Cardiac muscle cell (in vitro differentiated cells and primary cell): ENCODE measurements at regions not wholly inside any gene's neighbourhood (a gene's known extent, or its start where the extent isn't known, plus 50 kb on each side); places are given as distances from the start of the nearest gene placed in this dataset.

ENCODE experiments used
- DNase-seq, 2 donors: peaks; one replicate each; pipeline versions ENCODE4 v3.0.0 to v3.0.0-alpha.2; 2010 to 2017; ENCODE audit warnings: low read depth in 1 of 2, low spot score in 1 of 2
- H3K27ac ChIP-seq: fragments of 200-600 bp; sonication (generic); 2 replicates; pipeline ENCODE4 v1.5.1; 2016
- H3K27me3 ChIP-seq: fragments of 200-600 bp; sonication (generic); 2 replicates; pipeline ENCODE4 v1.6.0; 2016; ENCODE audit warnings: control low read depth
- H3K36me3 ChIP-seq: fragments of 200-600 bp; sonication (generic); 2 replicates; pipeline ENCODE4 v1.5.1; 2016; ENCODE audit warnings: control low read depth
- H3K4me1 ChIP-seq: fragments of 200-600 bp; sonication (generic); 2 replicates; pipeline ENCODE4 v1.8.1; 2017; ENCODE audit warnings: low read depth, mild to moderate bottlenecking, mixed run types
- H3K4me3 ChIP-seq: fragments of 200-600 bp; sonication (generic); 2 replicates; pipeline ENCODE4 v1.5.1; 2016; ENCODE audit warnings: mild to moderate bottlenecking
- H3K9me3 ChIP-seq: fragments of 200-600 bp; sonication (generic); 2 replicates; pipeline ENCODE4 v1.5.1; 2017; ENCODE audit warnings: low read depth, mild to moderate bottlenecking, control low read depth
- CTCF ChIP-seq: IDR thresholded peaks from 2 replicates; pipeline ENCODE4 v1.5.1; 2012; ENCODE audit warnings: low read depth, mild to moderate bottlenecking, low read length

- no peak for DNase-seq
- Histone ChIP-seq H3K36me3 (no peaks in the 10 kb centered on the region), H3K4me1 (no peaks in the 10 kb centered on the region), H3K9me3 (no peaks in the 10 kb centered on the region), H3K4me3 (no peak overlapping the region), H3K27ac (no peak overlapping the region), H3K27me3 (no peaks in the 10 kb centered on the region)
- no peak for TF ChIP-seq CTCF
Observed at GRCh38 chr17:68784431-68784830, 170.8 kb downstream of the ABCA8 start.

- Histone ChIP-seq H3K36me3 (no peaks in the 10 kb centered on the region), H3K4me1 (no peaks in the 10 kb centered on the region), H3K9me3 (no peaks in the 10 kb centered on the region), H3K27ac (no peak overlapping the region), H3K27me3 (no peaks in the 10 kb centered on the region), H3K4me3 (no peak overlapping the region)
- no peak for TF ChIP-seq CTCF
- no peak for DNase-seq
Observed at GRCh38 chr17:68783861-68784260, 171.3 kb downstream of the ABCA8 start.

GRCh38 chr17:68782789-68783188, 172.4 kb downstream of the ABCA8 start:
- no peak overlapping the region for H3K4me3 ChIP-seq
- H3K9me3 ChIP-seq = no peaks in the 10 kb centered on the region
- no peaks in the 10 kb centered on the region for H3K27me3 ChIP-seq
- H3K36me3 ChIP-seq = no peaks in the 10 kb centered on the region
- H3K4me1 ChIP-seq = peaks cover 6% of the 10 kb centered on the region
- TF ChIP-seq CTCF = no peak
- DNase-seq = no peak
- no peak overlapping the region for H3K27ac ChIP-seq

DNA sequence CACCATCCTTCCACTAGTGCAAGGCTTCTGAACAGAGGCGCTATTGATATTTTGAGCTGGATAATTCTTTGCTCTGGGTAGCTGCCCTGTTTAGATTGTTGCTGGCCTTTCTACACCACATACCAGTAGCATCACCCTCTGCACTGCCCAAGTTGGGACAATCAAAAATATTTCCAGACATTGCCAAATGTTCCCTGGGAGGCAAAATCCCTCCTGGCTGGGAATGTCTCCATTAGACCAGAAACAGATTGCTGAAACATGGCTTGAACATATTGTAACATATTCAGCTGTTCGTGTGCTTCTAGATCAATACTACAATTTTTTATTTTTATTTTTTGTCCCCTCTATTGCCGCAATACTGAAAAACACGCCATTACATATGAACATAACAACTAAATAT, 174.6 kb downstream of the ABCA8 start:
- no peaks in the 10 kb centered on the region for H3K27me3 ChIP-seq
- TF ChIP-seq CTCF = no peak
- peaks cover 9% of the 10 kb centered on the region for H3K4me1 ChIP-seq
- H3K4me3 ChIP-seq = no peak overlapping the region
- no peak for DNase-seq
- no peak overlapping the region for H3K27ac ChIP-seq
- no peaks in the 10 kb centered on the region for H3K36me3 ChIP-seq
- H3K9me3 ChIP-seq = no peaks in the 10 kb centered on the region

- H3K27ac ChIP-seq = no peak overlapping the region
- peaks cover 9% of the 10 kb centered on the region for H3K4me1 ChIP-seq
- H3K36me3 ChIP-seq = no peaks in the 10 kb centered on the region
- H3K4me3 ChIP-seq = no peak overlapping the region
- TF ChIP-seq CTCF = no peak
- H3K9me3 ChIP-seq = no peaks in the 10 kb centered on the region
- DNase-seq = no peak
- no peaks in the 10 kb centered on the region for H3K27me3 ChIP-seq
Observed at GRCh38 chr17:68778726-68779125, 176.5 kb downstream of the ABCA8 start.
